Activated T-helper 1 cell treated with anti-CD3 and anti-CD28 coated beads, Interleukin-12 subunit alpha, Interleukin-12 subunit beta, Interleukin-2, Interleukin-4 antibody, amounts not matched to agents 30 ng/mL and 10 ng/mL and 1 ng/mL, durations not matched to agents 14 hours and 24 hours and 36 hours (primary cell): ENCODE measurements at regions not wholly inside any gene's neighbourhood (a gene's known extent, or its start where the extent isn't known, plus 50 kb on each side); places are given as distances from the start of the nearest gene placed in this dataset.

ENCODE experiments used
- DNase-seq: peaks from one replicate; pipeline ENCODE4 v3.0.0; 2021; ENCODE audit warnings: low spot score
- H3K27ac Mint-ChIP-seq: one replicate; pipeline ENCODE4 v1.8.0; 2021; ENCODE audit warnings: mild to moderate bottlenecking, mixed read lengths
- H3K27me3 Mint-ChIP-seq: one replicate; pipeline ENCODE4 v1.8.0; 2022; ENCODE audit warnings: mild to moderate bottlenecking, moderate library complexity, mixed read lengths; ENCODE audit not compliant: insufficient read depth
- H3K36me3 Mint-ChIP-seq: one replicate; pipeline ENCODE4 v1.8.0; 2021; ENCODE audit warnings: low read depth, mixed read lengths
- H3K4me1 Mint-ChIP-seq: one replicate; pipeline ENCODE4 v1.8.0; 2021; ENCODE audit warnings: low read depth, mixed read lengths
- H3K4me3 Mint-ChIP-seq: one replicate; pipeline ENCODE4 v1.8.0; 2021; ENCODE audit warnings: mild to moderate bottlenecking, moderate library complexity, mixed read lengths
- H3K9me3 Mint-ChIP-seq: one replicate; pipeline ENCODE4 v1.8.0; 2021; ENCODE audit warnings: mixed read lengths
- intact Hi-C: fragments of 100-400 bp; cut with micrococcal nuclease; formaldehyde crosslinking; loops from one replicate; pipeline ENCODE4 v1.15.1; 2024

GRCh38 chr6:92166666-92167065 lies 1252.7 kb downstream of the EPHA7 start:
- intact Hi-C loops: no loop called here
- H3K4me3 Mint-ChIP-seq: no peak overlapping the region
- no peaks in the 10 kb centered on the region for H3K36me3 Mint-ChIP-seq
- no peak overlapping the region for H3K27ac Mint-ChIP-seq
- peaks cover 3% of the 10 kb centered on the region for H3K9me3 Mint-ChIP-seq
- no peaks in the 10 kb centered on the region for H3K27me3 Mint-ChIP-seq
- DNase-seq: no peak
- no peaks in the 10 kb centered on the region for H3K4me1 Mint-ChIP-seq

GRCh38 chr6:92161953-92162352 lies 1257.4 kb downstream of the EPHA7 start:
- Mint-ChIP-seq H3K36me3 (no peaks in the 10 kb centered on the region), H3K27ac (no peak overlapping the region), H3K27me3 (no peaks in the 10 kb centered on the region), H3K4me1 (no peaks in the 10 kb centered on the region), H3K4me3 (no peak overlapping the region), H3K9me3 (peaks cover 3% of the 10 kb centered on the region)
- DNase-seq: no peak
- intact Hi-C loops: no loop called here

GRCh38 chr6:92160226-92160625 lies 1259.1 kb downstream of the EPHA7 start:
- Mint-ChIP-seq H3K4me1 (no peaks in the 10 kb centered on the region), H3K27me3 (no peaks in the 10 kb centered on the region), H3K9me3 (peaks cover 3% of the 10 kb centered on the region), H3K4me3 (no peak overlapping the region), H3K27ac (no peak overlapping the region), H3K36me3 (no peaks in the 10 kb centered on the region)
- no peak for DNase-seq
- intact Hi-C loops: no loop called here

- intact Hi-C loops: no loop called here
- no peaks in the 10 kb centered on the region for H3K4me1 Mint-ChIP-seq
These were observed 1260.3 kb downstream of the EPHA7 start for GRCh38 chr6:92159046-92159445.

GRCh38 chr6:92150553-92150952 lies 1268.8 kb downstream of the EPHA7 start:
- no peaks in the 10 kb centered on the region for H3K27me3 Mint-ChIP-seq
- DNase-seq: no peak
- no peaks in the 10 kb centered on the region for H3K9me3 Mint-ChIP-seq
- no peaks in the 10 kb centered on the region for H3K36me3 Mint-ChIP-seq
- no peaks in the 10 kb centered on the region for H3K4me1 Mint-ChIP-seq
- H3K4me3 Mint-ChIP-seq: no peak overlapping the region
- no peak overlapping the region for H3K27ac Mint-ChIP-seq
- intact Hi-C loops: no loop called here

More at GRCh38 chr6:92159046-92159445, 1260.3 kb downstream of the EPHA7 start:
- Mint-ChIP-seq H3K36me3 (no peaks in the 10 kb centered on the region), H3K4me3 (no peak overlapping the region), H3K27me3 (no peaks in the 10 kb centered on the region), H3K27ac (no peak overlapping the region), H3K9me3 (peaks cover 3% of the 10 kb centered on the region)
- DNase-seq: no peak

- Mint-ChIP-seq H3K9me3 (no peaks in the 10 kb centered on the region), H3K4me3 (no peak overlapping the region), H3K27ac (no peak overlapping the region), H3K27me3 (no peaks in the 10 kb centered on the region), H3K4me1 (no peaks in the 10 kb centered on the region), H3K36me3 (no peaks in the 10 kb centered on the region)
- DNase-seq: no peak
- intact Hi-C loops: no loop called here
These were observed 1272.1 kb downstream of the EPHA7 start for GRCh38 chr6:92147246-92147645.

- Mint-ChIP-seq H3K27ac (no peak overlapping the region), H3K4me3 (no peak overlapping the region), H3K9me3 (no peaks in the 10 kb centered on the region), H3K27me3 (no peaks in the 10 kb centered on the region), H3K36me3 (no peaks in the 10 kb centered on the region), H3K4me1 (no peaks in the 10 kb centered on the region)
- DNase-seq: no peak
- intact Hi-C loops: no loop called here
These were observed 1279.8 kb downstream of the EPHA7 start for GRCh38 chr6:92139601-92140000.

GRCh38 chr6:92132957-92133356 lies 1286.4 kb downstream of the EPHA7 start:
- intact Hi-C loops: no loop called here
- H3K36me3 Mint-ChIP-seq: no peaks in the 10 kb centered on the region

GRCh38 chr6:92132457-92132856 lies 1286.9 kb downstream of the EPHA7 start:
- no peak for DNase-seq
- Mint-ChIP-seq H3K27me3 (no peaks in the 10 kb centered on the region), H3K27ac (no peak overlapping the region), H3K4me3 (no peak overlapping the region), H3K9me3 (peaks cover 3% of the 10 kb centered on the region), H3K36me3 (no peaks in the 10 kb centered on the region), H3K4me1 (no peaks in the 10 kb centered on the region)
- intact Hi-C loops: no loop called here

More at GRCh38 chr6:92132957-92133356, 1286.4 kb downstream of the EPHA7 start:
- Mint-ChIP-seq H3K27ac (no peak overlapping the region), H3K27me3 (no peaks in the 10 kb centered on the region), H3K4me1 (no peaks in the 10 kb centered on the region), H3K4me3 (no peak overlapping the region), H3K9me3 (peaks cover 3% of the 10 kb centered on the region)
- no peak for DNase-seq

GRCh38 chr6:92130944-92131343 lies 1288.4 kb downstream of the EPHA7 start:
- intact Hi-C loops: no loop called here
- Mint-ChIP-seq H3K4me1 (no peaks in the 10 kb centered on the region), H3K27ac (no peak overlapping the region), H3K36me3 (no peaks in the 10 kb centered on the region), H3K27me3 (no peaks in the 10 kb centered on the region), H3K9me3 (peaks cover 3% of the 10 kb centered on the region), H3K4me3 (no peak overlapping the region)
- no peak for DNase-seq

GRCh38 chr6:92126983-92127382 lies 1292.4 kb downstream of the EPHA7 start:
- Mint-ChIP-seq H3K4me1 (no peaks in the 10 kb centered on the region), H3K36me3 (no peaks in the 10 kb centered on the region), H3K9me3 (peaks cover 3% of the 10 kb centered on the region), H3K4me3 (no peak overlapping the region), H3K27me3 (no peaks in the 10 kb centered on the region), H3K27ac (no peak overlapping the region)
- intact Hi-C loops: no loop called here
- DNase-seq: no peak

- DNase-seq: no peak
- H3K27me3 Mint-ChIP-seq: no peaks in the 10 kb centered on the region
- H3K9me3 Mint-ChIP-seq: peaks cover 3% of the 10 kb centered on the region
- no peaks in the 10 kb centered on the region for H3K36me3 Mint-ChIP-seq
- H3K27ac Mint-ChIP-seq: no peak overlapping the region
- no peak overlapping the region for H3K4me3 Mint-ChIP-seq
- H3K4me1 Mint-ChIP-seq: no peaks in the 10 kb centered on the region
- intact Hi-C loops: no loop called here
These were observed 1293.3 kb downstream of the EPHA7 start for GRCh38 chr6:92126088-92126487.

- H3K4me3 Mint-ChIP-seq: no peak overlapping the region
- no peaks in the 10 kb centered on the region for H3K4me1 Mint-ChIP-seq
- H3K27ac Mint-ChIP-seq: no peak overlapping the region
- intact Hi-C loops: no loop called here
- H3K36me3 Mint-ChIP-seq: no peaks in the 10 kb centered on the region
- H3K27me3 Mint-ChIP-seq: no peaks in the 10 kb centered on the region
- H3K9me3 Mint-ChIP-seq: peaks cover 3% of the 10 kb centered on the region
- DNase-seq: no peak
These were observed 1293.7 kb downstream of the EPHA7 start for GRCh38 chr6:92125681-92126080.

GRCh38 chr6:92124200-92124651 lies 1295.1 kb downstream of the EPHA7 start:
- peaks cover 3% of the 10 kb centered on the region for H3K9me3 Mint-ChIP-seq
- no peak overlapping the region for H3K4me3 Mint-ChIP-seq
- intact Hi-C loops: no loop called here
- DNase-seq: no peak
- no peak overlapping the region for H3K27ac Mint-ChIP-seq
- H3K4me1 Mint-ChIP-seq: no peaks in the 10 kb centered on the region
- no peaks in the 10 kb centered on the region for H3K36me3 Mint-ChIP-seq
- no peaks in the 10 kb centered on the region for H3K27me3 Mint-ChIP-seq
